ENCODE measurements at regions not wholly inside any gene's neighbourhood (a gene's known extent, or its start where the extent isn't known, plus 50 kb on each side); places are given as distances from the start of the nearest gene placed in this dataset.

DNA sequence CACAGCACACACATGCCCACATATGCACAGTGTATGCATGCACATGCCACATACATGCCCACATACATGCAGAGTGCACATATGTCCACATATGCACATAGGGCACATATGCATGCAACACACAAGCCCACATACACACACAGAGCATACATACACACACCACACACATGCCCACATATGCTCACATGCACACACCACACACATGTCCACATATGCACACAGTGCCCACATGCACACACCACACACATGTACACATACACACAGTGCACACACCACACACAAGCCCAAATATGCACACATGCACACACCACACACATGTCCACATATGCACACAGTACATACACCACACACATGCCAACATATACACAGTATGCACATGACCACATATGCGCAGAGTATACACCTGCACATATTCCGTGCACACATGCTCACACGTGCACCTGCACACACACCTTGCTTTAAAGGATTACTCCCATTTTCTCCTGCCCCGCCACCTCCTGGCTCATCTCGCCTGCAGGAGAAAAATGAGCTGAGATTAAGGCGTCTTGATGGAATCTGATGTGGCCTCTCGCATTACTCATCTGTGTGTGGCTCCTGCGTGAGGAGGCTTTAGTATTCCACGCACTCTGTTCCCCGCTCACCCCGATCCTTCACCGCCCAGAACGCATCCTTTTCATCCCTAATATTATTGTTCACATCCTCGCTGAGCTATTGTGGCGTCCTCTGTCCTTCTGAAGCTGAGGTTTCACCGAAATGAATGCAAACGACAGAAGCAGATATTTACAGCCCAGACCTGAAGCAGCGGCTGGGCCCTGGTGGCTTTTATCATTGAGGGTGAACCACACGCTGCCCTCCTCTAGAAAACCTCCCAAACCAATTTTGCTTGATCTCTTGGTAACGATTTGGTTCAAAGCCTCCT, 182.7 kb downstream of the OLFM1 start:
- H3K27ac ChIP-seq (replicated peaks): no peak overlapping the region
- no peak for TF ChIP-seq REST (IDR thresholded peaks at IDR 0.05; ENCODE audit: insufficient replicate concordance, low read depth)
- no peak for TF ChIP-seq SPI1 (IDR thresholded peaks at IDR 0.05; ENCODE audit: borderline replicate concordance, low read depth)
- TF ChIP-seq, protein P1, sequence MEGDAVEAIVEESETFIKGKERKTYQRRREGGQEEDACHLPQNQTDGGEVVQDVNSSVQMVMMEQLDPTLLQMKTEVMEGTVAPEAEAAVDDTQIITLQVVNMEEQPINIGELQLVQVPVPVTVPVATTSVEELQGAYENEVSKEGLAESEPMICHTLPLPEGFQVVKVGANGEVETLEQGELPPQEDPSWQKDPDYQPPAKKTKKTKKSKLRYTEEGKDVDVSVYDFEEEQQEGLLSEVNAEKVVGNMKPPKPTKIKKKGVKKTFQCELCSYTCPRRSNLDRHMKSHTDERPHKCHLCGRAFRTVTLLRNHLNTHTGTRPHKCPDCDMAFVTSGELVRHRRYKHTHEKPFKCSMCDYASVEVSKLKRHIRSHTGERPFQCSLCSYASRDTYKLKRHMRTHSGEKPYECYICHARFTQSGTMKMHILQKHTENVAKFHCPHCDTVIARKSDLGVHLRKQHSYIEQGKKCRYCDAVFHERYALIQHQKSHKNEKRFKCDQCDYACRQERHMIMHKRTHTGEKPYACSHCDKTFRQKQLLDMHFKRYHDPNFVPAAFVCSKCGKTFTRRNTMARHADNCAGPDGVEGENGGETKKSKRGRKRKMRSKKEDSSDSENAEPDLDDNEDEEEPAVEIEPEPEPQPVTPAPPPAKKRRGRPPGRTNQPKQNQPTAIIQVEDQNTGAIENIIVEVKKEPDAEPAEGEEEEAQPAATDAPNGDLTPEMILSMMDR (IDR thresholded peaks at IDR 0.05; ENCODE audit: insufficient read depth, low read length): no peak
- TF ChIP-seq POLR2AphosphoS5 (IDR thresholded peaks at IDR 0.05; ENCODE audit: low read depth): no peak
- TF ChIP-seq GABPA (IDR thresholded peaks at IDR 0.05; ENCODE audit: low read depth): no peak
- DNase-seq (ENCODE audit: low read depth in 1 of 2, low spot score in 1 of 2): no peak
- no peak overlapping the region for H3K4me3 ChIP-seq (replicated peaks; ENCODE audit: insufficient read depth, low read length)
- no peaks in the 10 kb centered on the region for H3K27me3 ChIP-seq (ENCODE audit: insufficient read depth, poor library complexity, severe bottlenecking)

DNA sequence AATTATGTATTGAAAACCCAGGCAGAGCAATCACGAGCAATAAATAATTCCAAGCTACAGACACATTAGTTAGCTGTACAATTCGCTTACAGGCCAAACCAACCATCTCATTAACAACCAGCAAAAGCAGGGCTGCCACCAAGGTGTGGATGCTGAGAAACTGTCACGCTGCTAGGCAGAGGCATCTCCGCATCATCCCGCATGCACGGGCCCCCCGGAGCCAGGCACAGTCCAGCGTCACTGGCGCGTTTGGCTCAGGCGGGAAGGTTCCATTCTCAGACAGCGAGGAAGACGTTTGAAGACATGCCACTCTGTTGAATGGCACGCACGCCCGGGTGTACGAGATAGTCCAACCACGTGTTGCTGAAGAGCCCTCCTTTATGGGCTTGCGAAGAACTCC, 184.0 kb downstream of the OLFM1 start:
- no peak overlapping the region for H3K4me3 ChIP-seq (replicated peaks; ENCODE audit: insufficient read depth, low read length)
- no peak overlapping the region for H3K27ac ChIP-seq (replicated peaks)
- no peaks in the 10 kb centered on the region for H3K27me3 ChIP-seq (ENCODE audit: insufficient read depth, poor library complexity, severe bottlenecking)
- TF ChIP-seq REST (IDR thresholded peaks at IDR 0.05; ENCODE audit: insufficient replicate concordance, low read depth) (no peak), POLR2AphosphoS5 (IDR thresholded peaks at IDR 0.05; ENCODE audit: low read depth) (no peak), GABPA (IDR thresholded peaks at IDR 0.05; ENCODE audit: low read depth) (no peak), SPI1 (IDR thresholded peaks at IDR 0.05; ENCODE audit: borderline replicate concordance, low read depth) (no peak)
- TF ChIP-seq, protein P1 (IDR thresholded peaks at IDR 0.05; ENCODE audit: insufficient read depth, low read length): no peak
- no peak for DNase-seq (ENCODE audit: low read depth in 1 of 2, low spot score in 1 of 2)

DNA sequence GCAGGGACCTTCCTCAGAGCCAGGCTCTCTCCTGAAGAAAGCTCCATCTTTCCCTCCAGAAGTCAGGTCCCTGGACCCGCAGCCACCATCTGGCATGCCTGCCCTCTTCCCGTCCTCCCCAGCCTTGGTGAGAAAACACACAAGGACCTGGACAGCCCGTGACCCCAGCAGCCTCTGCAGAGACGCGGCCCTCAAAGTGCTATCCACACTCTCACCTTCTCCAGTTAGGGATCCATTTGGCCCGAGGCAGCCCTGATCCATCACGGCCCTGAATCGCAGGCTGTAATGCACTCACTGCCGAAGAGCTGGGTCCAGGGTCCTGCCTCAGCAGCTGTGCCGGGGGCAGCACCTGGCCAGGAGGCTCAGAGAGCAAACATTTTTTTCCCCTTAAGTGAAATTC, 185.1 kb downstream of the OLFM1 start:
- no peak overlapping the region for H3K4me3 ChIP-seq (replicated peaks; ENCODE audit: insufficient read depth, low read length)
- no peak for DNase-seq (ENCODE audit: low read depth in 1 of 2, low spot score in 1 of 2)
- H3K27ac ChIP-seq (replicated peaks): no peak overlapping the region
- no peaks in the 10 kb centered on the region for H3K27me3 ChIP-seq (ENCODE audit: insufficient read depth, poor library complexity, severe bottlenecking)
- TF ChIP-seq REST (IDR thresholded peaks at IDR 0.05; ENCODE audit: insufficient replicate concordance, low read depth): no peak
- no peak for TF ChIP-seq GABPA (IDR thresholded peaks at IDR 0.05; ENCODE audit: low read depth)
- TF ChIP-seq POLR2AphosphoS5 (IDR thresholded peaks at IDR 0.05; ENCODE audit: low read depth): no peak
- no peak for TF ChIP-seq SPI1 (IDR thresholded peaks at IDR 0.05; ENCODE audit: borderline replicate concordance, low read depth)
- TF ChIP-seq, protein P1 (IDR thresholded peaks at IDR 0.05; ENCODE audit: insufficient read depth, low read length): no peak
